Ecto neural progenitor cell (in vitro differentiated cells): ENCODE measurements at regions not wholly inside any gene's neighbourhood (a gene's known extent, or its start where the extent isn't known, plus 50 kb on each side); places are given as distances from the start of the nearest gene placed in this dataset.

Experiments used
- DNase-seq: peaks from one replicate; pipeline ENCODE4 v3.0.0-alpha.2; 2018; ENCODE audit warnings: low spot score

GRCh38 chr2:106041150-106041549 lies 153.0 kb downstream of the UXS1 start:
- DNase-seq = no peak

GRCh38 chr2:106039634-106040315 lies 154.3 kb downstream of the UXS1 start:
- DNase-seq = no peak

GRCh38 chr2:106038601-106039375 lies 155.3 kb downstream of the UXS1 start:
- no peak for DNase-seq

GRCh38 chr2:106037932-106038331 lies 156.2 kb downstream of the UXS1 start:
- DNase-seq = no peak

GRCh38 chr2:106037262-106037661 lies 156.8 kb downstream of the UXS1 start:
- no peak for DNase-seq

- no peak for DNase-seq
Observed at GRCh38 chr2:106034325-106034724, 159.8 kb downstream of the UXS1 start.

- DNase-seq = no peak
Observed at GRCh38 chr2:106032676-106033075, 161.4 kb downstream of the UXS1 start.

- DNase-seq = no peak
Observed at GRCh38 chr2:106030287-106031268, 163.5 kb downstream of the UXS1 start.

GRCh38 chr2:106028192-106028591 lies 165.9 kb downstream of the UXS1 start:
- DNase-seq = no peak

- no peak for DNase-seq
Observed at GRCh38 chr2:106026271-106027190, 167.6 kb downstream of the UXS1 start.

- DNase-seq = no peak
Observed at GRCh38 chr2:106025796-106026195, 168.3 kb downstream of the UXS1 start.

GRCh38 chr2:106021662-106022028 lies 172.5 kb downstream of the UXS1 start:
- no peak for DNase-seq

- DNase-seq = no peak
Observed at GRCh38 chr2:106020821-106021661, 173.1 kb downstream of the UXS1 start.

- DNase-seq = no peak
Observed at GRCh38 chr2:106020032-106020431, 174.1 kb downstream of the UXS1 start.

- no peak for DNase-seq
Observed at GRCh38 chr2:106018141-106018540, 176.0 kb downstream of the UXS1 start.

- DNase-seq = no peak
Observed at GRCh38 chr2:106012591-106013347, 181.3 kb downstream of the UXS1 start.

GRCh38 chr2:106012001-106012590 lies 182.0 kb downstream of the UXS1 start:
- DNase-seq = no peak

- DNase-seq = no peak
Observed at GRCh38 chr2:106011380-106011779, 182.7 kb downstream of the UXS1 start.

- DNase-seq = no peak
Observed at GRCh38 chr2:106010818-106011355, 183.2 kb downstream of the UXS1 start.
